ENCODE measurements at regions not wholly inside any gene's neighbourhood (a gene's known extent, or its start where the extent isn't known, plus 50 kb on each side); places are given as distances from the start of the nearest gene placed in this dataset.

DNA sequence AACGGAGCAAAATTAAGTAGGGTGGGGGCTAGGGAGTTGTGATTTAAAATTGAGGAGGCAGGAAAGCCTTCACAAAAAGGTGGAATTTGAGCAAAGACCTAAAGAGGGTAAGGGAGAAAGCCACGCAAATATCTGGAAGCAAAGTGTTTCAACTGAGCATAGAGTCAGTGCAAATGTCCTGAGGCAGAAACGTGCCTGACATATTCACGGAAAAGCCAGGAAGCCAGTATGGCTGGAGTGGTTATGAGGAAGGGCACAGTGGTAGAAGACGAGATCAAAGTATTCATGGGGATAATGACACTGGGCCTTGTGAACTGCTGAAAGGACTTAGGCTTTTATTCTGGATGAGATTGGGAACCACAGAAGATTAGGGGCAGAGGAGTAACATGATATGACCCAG, 268.4 kb downstream of the MAN2A1 start:
- DNase-seq (ENCODE audit: low spot score, unreplicated experiment), result no peak
- TF ChIP-seq CTCF (IDR thresholded peaks at IDR 0.05; ENCODE audit: unreplicated experiment), result no peak
- Mint-ChIP-seq H3K9me3 (ENCODE audit: low read depth) (no peaks in the 10 kb centered on the region), H3K27ac (peak overlapping the region; percentile 10), H3K36me3 (ENCODE audit: insufficient read depth) (no peaks in the 10 kb centered on the region), H3K27me3 (no peaks in the 10 kb centered on the region), H3K4me1 (ENCODE audit: low read depth) (peaks cover 3% of the 10 kb centered on the region), H3K4me3 (ENCODE audit: low read depth) (no peak overlapping the region)

- peak; percentile 34 for TF ChIP-seq CTCF (IDR thresholded peaks at IDR 0.05; ENCODE audit: unreplicated experiment)
- Mint-ChIP-seq H3K4me1 (ENCODE audit: low read depth) (no peaks in the 10 kb centered on the region), H3K9me3 (ENCODE audit: low read depth) (no peaks in the 10 kb centered on the region), H3K36me3 (ENCODE audit: insufficient read depth) (no peaks in the 10 kb centered on the region), H3K27ac (no peak overlapping the region), H3K4me3 (ENCODE audit: low read depth) (no peak overlapping the region), H3K27me3 (no peaks in the 10 kb centered on the region)
- DNase-seq (ENCODE audit: low spot score, unreplicated experiment), result no peak
Measured at GRCh38 chr5:109959652-109960051, 269.9 kb downstream of the MAN2A1 start.

DNA sequence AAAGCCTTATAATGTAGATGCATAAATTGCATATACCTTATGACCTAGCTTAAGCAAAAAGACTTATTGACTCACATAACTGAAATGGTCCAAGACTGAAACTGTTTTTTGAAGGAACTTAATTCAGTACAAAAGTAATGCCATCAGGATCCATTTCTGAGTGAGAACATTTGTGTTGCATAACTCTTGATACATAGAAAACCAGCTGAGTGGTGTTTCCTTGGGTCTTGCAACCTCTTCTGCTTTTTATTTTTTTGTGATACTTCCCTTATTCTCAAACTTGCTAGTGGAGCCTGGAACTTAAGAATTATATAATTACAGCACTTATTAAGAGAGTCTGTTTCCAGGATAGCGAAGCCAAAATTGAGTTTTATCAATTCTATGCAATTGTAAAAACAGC, 272.0 kb downstream of the MAN2A1 start:
- no peak overlapping the region for H3K4me3 Mint-ChIP-seq (ENCODE audit: low read depth)
- no peak for TF ChIP-seq CTCF (IDR thresholded peaks at IDR 0.05; ENCODE audit: unreplicated experiment)
- no peaks in the 10 kb centered on the region for H3K27me3 Mint-ChIP-seq
- H3K27ac Mint-ChIP-seq, result no peak overlapping the region
- H3K36me3 Mint-ChIP-seq (ENCODE audit: insufficient read depth), result no peaks in the 10 kb centered on the region
- no peak for DNase-seq (ENCODE audit: low spot score, unreplicated experiment)
- H3K9me3 Mint-ChIP-seq (ENCODE audit: low read depth), result no peaks in the 10 kb centered on the region
- H3K4me1 Mint-ChIP-seq (ENCODE audit: low read depth), result no peaks in the 10 kb centered on the region

GRCh38 chr5:109962882-109963603, 273.3 kb downstream of the MAN2A1 start:
- no peaks in the 10 kb centered on the region for H3K9me3 Mint-ChIP-seq (ENCODE audit: low read depth)
- no peaks in the 10 kb centered on the region for H3K27me3 Mint-ChIP-seq
- H3K4me3 Mint-ChIP-seq (ENCODE audit: low read depth), result no peak overlapping the region
- H3K4me1 Mint-ChIP-seq (ENCODE audit: low read depth), result no peaks in the 10 kb centered on the region
- H3K36me3 Mint-ChIP-seq (ENCODE audit: insufficient read depth), result no peaks in the 10 kb centered on the region
- H3K27ac Mint-ChIP-seq, result no peak overlapping the region
- no peak for DNase-seq (ENCODE audit: low spot score, unreplicated experiment)
- no peak for TF ChIP-seq CTCF (IDR thresholded peaks at IDR 0.05; ENCODE audit: unreplicated experiment)

GRCh38 chr5:109964136-109964535, 274.4 kb downstream of the MAN2A1 start:
- no peak for DNase-seq (ENCODE audit: low spot score, unreplicated experiment)
- H3K4me1 Mint-ChIP-seq (ENCODE audit: low read depth), result no peaks in the 10 kb centered on the region
- no peak for TF ChIP-seq CTCF (IDR thresholded peaks at IDR 0.05; ENCODE audit: unreplicated experiment)
- no peak overlapping the region for H3K27ac Mint-ChIP-seq
- H3K27me3 Mint-ChIP-seq, result no peaks in the 10 kb centered on the region
- no peak overlapping the region for H3K4me3 Mint-ChIP-seq (ENCODE audit: low read depth)
- H3K9me3 Mint-ChIP-seq (ENCODE audit: low read depth), result no peaks in the 10 kb centered on the region
- no peaks in the 10 kb centered on the region for H3K36me3 Mint-ChIP-seq (ENCODE audit: insufficient read depth)
